ENCODE measurements at regions not wholly inside any gene's neighbourhood (a gene's known extent, or its start where the extent isn't known, plus 50 kb on each side); places are given as distances from the start of the nearest gene placed in this dataset.

- TF ChIP-seq OVOL3 (tag by site-specific recombination; IDR thresholded peaks at IDR 0.05) (no peak), ZNF791 (tag by site-specific recombination; IDR thresholded peaks at IDR 0.05) (no peak), ATF2 (tag by site-specific recombination; IDR thresholded peaks at IDR 0.05; ENCODE audit: low read depth) (no peak), ZNF830 (tag by site-specific recombination; IDR thresholded peaks at IDR 0.05; ENCODE audit: low read depth) (no peak), PRDM4 (tag by site-specific recombination; IDR thresholded peaks at IDR 0.05) (no peak)
Measured at GRCh38 chr2:4221434-4221833, 518.1 kb downstream of the DCDC2C start.
